HepG2 (cell line): ENCODE measurements at regions not wholly inside any gene's neighbourhood (a gene's known extent, or its start where the extent isn't known, plus 50 kb on each side); places are given as distances from the start of the nearest gene placed in this dataset.

Experiments used
- ATAC-seq: fragments of 200-7000 bp; cut with Tn5 transposase; 3 replicates; pipeline ENCODE4 v1.9.1; 2020; ENCODE audit warnings: mild to moderate bottlenecking, moderate library complexity
- BruUV-seq: library from RNA; stranded (reverse); fragments of 400-500 nt; replicated peaks from 2 replicates; lab custom pipeline; 2021; lab: Mats Ljungman, UMichigan
- CTCF ChIA-PET: fragments of 300-600 bp; formaldehyde crosslinking; extraction: SDS; loops from one replicate; lab custom pipeline; 2021; ENCODE audit warnings: low total read pairs, inconsistent platforms, low intra/inter-chr PET ratio; lab: Yijun Ruan, JAX
- POLR2A ChIA-PET: fragments of 350-600 bp; sonication (Branson Sonifier 250); formaldehyde crosslinking; loops from one replicate; lab custom pipeline; 2020; ENCODE audit warnings: antibody characterized with exemption, inconsistent platforms; lab: Yijun Ruan, JAX
- DNase-seq: peaks from one replicate; pipeline ENCODE4 v3.0.0-alpha.2; 2015; ENCODE audit warnings: low spot score
- FAIRE-seq: peaks from 3 replicates; lab custom pipeline; 2011; peaks lifted over from hg19 to GRCh38; lab: Jason Lieb, UNC
- H2AFZ ChIP-seq: one replicate; pipeline ENCODE4 v1.6.1; 2011; ENCODE audit warnings: low read length, inconsistent platforms
- H3K27ac ChIP-seq: fragments of 300-600 bp; 3 replicates; pipeline ENCODE4 v1.8.0; 2011; ENCODE audit warnings: mixed run types, mild to moderate bottlenecking, mixed read lengths, low read length, inconsistent platforms; ENCODE audit not compliant: insufficient read depth; ENCODE audit errors: extremely low read length
- H3K27me3 ChIP-seq, 2 experiments: fragments of 200-600 bp in 1 of 2; 2 replicates in 1 of 2; 3 replicates in 1 of 2; pipeline versions ENCODE4 v1.6.0 to v1.8.0; 2011; ENCODE audit warnings: low read length in 2 of 2, mild to moderate bottlenecking in 2 of 2, moderate library complexity in 2 of 2, inconsistent platforms in 1 of 2; ENCODE audit not compliant: insufficient read depth in 2 of 2, control insufficient read depth in 1 of 2
- H3K36me3 ChIP-seq, 2 experiments: fragments of 200-600 bp in 1 of 2; replicated peaks in 1 of 2; 2 replicates in 1 of 2; 3 replicates in 1 of 2; pipeline versions ENCODE4 v1.5.1 to v1.8.0; 2011; ENCODE audit warnings: low read length in 2 of 2, inconsistent platforms in 1 of 2; ENCODE audit not compliant: insufficient read depth in 2 of 2, control insufficient read depth in 1 of 2
- H3K4me1 ChIP-seq: 2 replicates; pipeline ENCODE4 v1.5.1; 2012; ENCODE audit warnings: low read length, inconsistent platforms; ENCODE audit not compliant: insufficient read depth
- H3K4me2 ChIP-seq: 2 replicates; pipeline ENCODE4 v1.6.0; 2011; ENCODE audit warnings: low read depth, low read length, inconsistent platforms
- H3K4me3 ChIP-seq, 3 experiments: fragments of 200-600 bp in 1 of 3; sonication (generic), shearing (Covaris generic) in 1 of 3; replicated peaks in 1 of 3; 2 replicates each; pipeline ENCODE4 v1.5.1; 2011 to 2016; ENCODE audit warnings: low read length in 3 of 3, inconsistent platforms in 2 of 3, low read depth in 2 of 3, mild to moderate bottlenecking in 2 of 3, control low read depth in 1 of 3, mixed read lengths in 1 of 3; ENCODE audit not compliant: insufficient read depth in 1 of 3
- H3K79me2 ChIP-seq: one replicate; pipeline ENCODE4 v1.6.1; 2011; ENCODE audit warnings: low read length, inconsistent platforms; ENCODE audit not compliant: insufficient read depth
- H3K9ac ChIP-seq: 2 replicates; pipeline ENCODE4 v1.6.0; 2011; ENCODE audit warnings: mild to moderate bottlenecking, low read depth, low read length, inconsistent platforms; ENCODE audit not compliant: insufficient read depth
- H3K9me3 ChIP-seq: 2 replicates; pipeline ENCODE4 v1.5.1; 2012; ENCODE audit warnings: mild to moderate bottlenecking, low read length
- H4K20me1 ChIP-seq: 2 replicates; pipeline ENCODE4 v1.6.0; 2011; ENCODE audit warnings: inconsistent platforms, mild to moderate bottlenecking, low read length, moderate library complexity; ENCODE audit not compliant: insufficient read depth
- BRF2 ChIP-seq: sonication (generic); formaldehyde crosslinking; IDR thresholded peaks from 2 replicates; pipeline ENCODE4 v1.8.1; 2022; ENCODE audit warnings: mild to moderate bottlenecking, missing genetic modification reagents
- LCORL ChIP-seq, 2 experiments: fragments of 450-650 bp in 1 of 2; sonication (generic) in 1 of 2; formaldehyde crosslinking in 1 of 2; IDR thresholded peaks; 2 replicates each; pipeline versions ENCODE4 v1.5.0 to v1.6.1; 2017 to 2020; ENCODE audit warnings: antibody characterized with exemption in 1 of 2, missing genetic modification reagents in 1 of 2
- ZNF552 ChIP-seq: sonication (generic); formaldehyde crosslinking; IDR thresholded peaks from 2 replicates; pipeline ENCODE4 v1.9.0; 2022; ENCODE audit warnings: missing genetic modification reagents, mild to moderate bottlenecking, borderline replicate concordance
- ZNF570 ChIP-seq: sonication (generic); formaldehyde crosslinking; IDR thresholded peaks from 2 replicates; pipeline ENCODE4 v1.4.0; 2020; ENCODE audit warnings: mild to moderate bottlenecking, missing genetic modification reagents, borderline replicate concordance
- WGBS: methylation state at CpG from one replicate; pipeline ENCODE4 v1.1.6; 2017; ENCODE audit warnings: low lambda C conversion rate; 5-methylcytosine and 5-hydroxymethylcytosine counted together
- in situ Hi-C: cut with HindIII; loops from 2 replicates; pipeline ENCODE4 v1.10.0; 2017; ENCODE audit warnings: low pct_unique_long_range_greater_than_20kb; ENCODE audit not compliant: extremely low pct_ligation_motif_present
- intact Hi-C: fragments of 100-400 bp; cut with micrococcal nuclease; formaldehyde crosslinking; loops from one replicate; pipeline ENCODE4 v1.10.0; 2022; ENCODE audit not compliant: unreplicated experiment
- TF ChIP-seq, protein P1 (sequence below): sonication (generic); formaldehyde crosslinking; IDR thresholded peaks from 2 replicates; pipeline ENCODE4 v1.4.0; 2020; ENCODE audit warnings: missing genetic modification reagents
- TF ChIP-seq, protein P2 (sequence below): sonication (generic); formaldehyde crosslinking; IDR thresholded peaks from 2 replicates; pipeline ENCODE4 v1.4.0; 2020; ENCODE audit warnings: missing genetic modification reagents, mild to moderate bottlenecking, borderline replicate concordance
- TF ChIP-seq, protein P3 (sequence below): sonication (generic); formaldehyde crosslinking; IDR thresholded peaks from 2 replicates; pipeline ENCODE4 v1.5.0; 2020; ENCODE audit warnings: mild to moderate bottlenecking, missing genetic modification reagents, borderline replicate concordance

- TF ChIP-seq ZNF570: no peak
- TF ChIP-seq, protein P1, sequence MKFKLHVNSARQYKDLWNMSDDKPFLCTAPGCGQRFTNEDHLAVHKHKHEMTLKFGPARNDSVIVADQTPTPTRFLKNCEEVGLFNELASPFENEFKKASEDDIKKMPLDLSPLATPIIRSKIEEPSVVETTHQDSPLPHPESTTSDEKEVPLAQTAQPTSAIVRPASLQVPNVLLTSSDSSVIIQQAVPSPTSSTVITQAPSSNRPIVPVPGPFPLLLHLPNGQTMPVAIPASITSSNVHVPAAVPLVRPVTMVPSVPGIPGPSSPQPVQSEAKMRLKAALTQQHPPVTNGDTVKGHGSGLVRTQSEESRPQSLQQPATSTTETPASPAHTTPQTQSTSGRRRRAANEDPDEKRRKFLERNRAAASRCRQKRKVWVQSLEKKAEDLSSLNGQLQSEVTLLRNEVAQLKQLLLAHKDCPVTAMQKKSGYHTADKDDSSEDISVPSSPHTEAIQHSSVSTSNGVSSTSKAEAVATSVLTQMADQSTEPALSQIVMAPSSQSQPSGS (CRISPR knock-in tag): no peak
Measured at GRCh38 chr5:53407373-53407772, 73.1 kb upstream of the FST start (continued).

DNA sequence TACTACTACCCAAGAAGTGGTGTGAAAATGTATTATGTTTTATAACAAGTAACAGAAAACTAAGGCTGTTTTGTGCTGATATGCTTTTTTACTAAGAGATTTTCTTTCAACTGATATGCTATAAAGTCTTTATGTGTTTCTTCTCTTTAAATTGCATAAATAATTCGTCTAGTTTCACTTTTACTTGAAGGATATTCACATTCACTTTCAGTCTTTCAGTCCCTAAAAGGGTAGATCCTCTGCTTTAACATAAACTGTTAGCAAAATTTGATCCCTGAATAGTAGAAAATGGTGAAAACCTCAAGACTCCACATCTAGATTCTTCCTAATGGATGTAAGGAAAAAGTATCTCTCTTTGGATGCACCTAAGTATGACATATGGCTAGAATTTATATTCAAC, 69.0 kb upstream of the FST start:
- Histone ChIP-seq H2AFZ (no peak overlapping the region), H3K79me2 (no peaks in the 10 kb centered on the region), H3K9ac (no peak overlapping the region), H3K4me1 (no peaks in the 10 kb centered on the region), H3K27ac (no peak overlapping the region), H4K20me1 (no peaks in the 10 kb centered on the region), H3K27me3 (no peaks in the 10 kb centered on the region), H3K9me3 (no peaks in the 10 kb centered on the region), H3K4me2 (no peak overlapping the region), H3K4me3 (no peak overlapping the region), H3K36me3 (no peaks in the 10 kb centered on the region)
- in situ Hi-C loops (no loop called here), intact Hi-C loops (no loop called here)
- ATAC-seq: no peak
- DNase-seq: no peak
- 0% methylated on average over 1 of the region's 1 CpG for WGBS
- ChIA-PET POLR2A (no interaction called here), CTCF (no interaction called here)
- no TSS peak for BruUV-seq
- FAIRE-seq: no peak
- no peak for TF ChIP-seq LCORL (IDR thresholded peaks at IDR 0.05)
- no peak for TF ChIP-seq LCORL (CRISPR knock-in tag; IDR thresholded peaks at IDR 0.05)
- no peak for TF ChIP-seq ZNF552 (CRISPR knock-in tag)
- no peak for TF ChIP-seq BRF2 (CRISPR knock-in tag)
- TF ChIP-seq, protein P2, sequence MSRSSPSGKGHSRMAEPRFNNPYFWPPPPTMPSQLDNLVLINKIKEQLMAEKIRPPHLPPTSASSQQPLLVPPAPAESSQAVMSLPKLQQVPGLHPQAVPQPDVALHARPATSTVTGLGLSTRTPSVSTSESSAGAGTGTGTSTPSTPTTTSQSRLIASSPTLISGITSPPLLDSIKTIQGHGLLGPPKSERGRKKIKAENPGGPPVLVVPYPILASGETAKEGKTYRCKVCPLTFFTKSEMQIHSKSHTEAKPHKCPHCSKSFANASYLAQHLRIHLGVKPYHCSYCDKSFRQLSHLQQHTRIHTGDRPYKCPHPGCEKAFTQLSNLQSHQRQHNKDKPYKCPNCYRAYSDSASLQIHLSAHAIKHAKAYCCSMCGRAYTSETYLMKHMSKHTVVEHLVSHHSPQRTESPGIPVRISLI (CRISPR knock-in tag): no peak
- TF ChIP-seq, protein P3, sequence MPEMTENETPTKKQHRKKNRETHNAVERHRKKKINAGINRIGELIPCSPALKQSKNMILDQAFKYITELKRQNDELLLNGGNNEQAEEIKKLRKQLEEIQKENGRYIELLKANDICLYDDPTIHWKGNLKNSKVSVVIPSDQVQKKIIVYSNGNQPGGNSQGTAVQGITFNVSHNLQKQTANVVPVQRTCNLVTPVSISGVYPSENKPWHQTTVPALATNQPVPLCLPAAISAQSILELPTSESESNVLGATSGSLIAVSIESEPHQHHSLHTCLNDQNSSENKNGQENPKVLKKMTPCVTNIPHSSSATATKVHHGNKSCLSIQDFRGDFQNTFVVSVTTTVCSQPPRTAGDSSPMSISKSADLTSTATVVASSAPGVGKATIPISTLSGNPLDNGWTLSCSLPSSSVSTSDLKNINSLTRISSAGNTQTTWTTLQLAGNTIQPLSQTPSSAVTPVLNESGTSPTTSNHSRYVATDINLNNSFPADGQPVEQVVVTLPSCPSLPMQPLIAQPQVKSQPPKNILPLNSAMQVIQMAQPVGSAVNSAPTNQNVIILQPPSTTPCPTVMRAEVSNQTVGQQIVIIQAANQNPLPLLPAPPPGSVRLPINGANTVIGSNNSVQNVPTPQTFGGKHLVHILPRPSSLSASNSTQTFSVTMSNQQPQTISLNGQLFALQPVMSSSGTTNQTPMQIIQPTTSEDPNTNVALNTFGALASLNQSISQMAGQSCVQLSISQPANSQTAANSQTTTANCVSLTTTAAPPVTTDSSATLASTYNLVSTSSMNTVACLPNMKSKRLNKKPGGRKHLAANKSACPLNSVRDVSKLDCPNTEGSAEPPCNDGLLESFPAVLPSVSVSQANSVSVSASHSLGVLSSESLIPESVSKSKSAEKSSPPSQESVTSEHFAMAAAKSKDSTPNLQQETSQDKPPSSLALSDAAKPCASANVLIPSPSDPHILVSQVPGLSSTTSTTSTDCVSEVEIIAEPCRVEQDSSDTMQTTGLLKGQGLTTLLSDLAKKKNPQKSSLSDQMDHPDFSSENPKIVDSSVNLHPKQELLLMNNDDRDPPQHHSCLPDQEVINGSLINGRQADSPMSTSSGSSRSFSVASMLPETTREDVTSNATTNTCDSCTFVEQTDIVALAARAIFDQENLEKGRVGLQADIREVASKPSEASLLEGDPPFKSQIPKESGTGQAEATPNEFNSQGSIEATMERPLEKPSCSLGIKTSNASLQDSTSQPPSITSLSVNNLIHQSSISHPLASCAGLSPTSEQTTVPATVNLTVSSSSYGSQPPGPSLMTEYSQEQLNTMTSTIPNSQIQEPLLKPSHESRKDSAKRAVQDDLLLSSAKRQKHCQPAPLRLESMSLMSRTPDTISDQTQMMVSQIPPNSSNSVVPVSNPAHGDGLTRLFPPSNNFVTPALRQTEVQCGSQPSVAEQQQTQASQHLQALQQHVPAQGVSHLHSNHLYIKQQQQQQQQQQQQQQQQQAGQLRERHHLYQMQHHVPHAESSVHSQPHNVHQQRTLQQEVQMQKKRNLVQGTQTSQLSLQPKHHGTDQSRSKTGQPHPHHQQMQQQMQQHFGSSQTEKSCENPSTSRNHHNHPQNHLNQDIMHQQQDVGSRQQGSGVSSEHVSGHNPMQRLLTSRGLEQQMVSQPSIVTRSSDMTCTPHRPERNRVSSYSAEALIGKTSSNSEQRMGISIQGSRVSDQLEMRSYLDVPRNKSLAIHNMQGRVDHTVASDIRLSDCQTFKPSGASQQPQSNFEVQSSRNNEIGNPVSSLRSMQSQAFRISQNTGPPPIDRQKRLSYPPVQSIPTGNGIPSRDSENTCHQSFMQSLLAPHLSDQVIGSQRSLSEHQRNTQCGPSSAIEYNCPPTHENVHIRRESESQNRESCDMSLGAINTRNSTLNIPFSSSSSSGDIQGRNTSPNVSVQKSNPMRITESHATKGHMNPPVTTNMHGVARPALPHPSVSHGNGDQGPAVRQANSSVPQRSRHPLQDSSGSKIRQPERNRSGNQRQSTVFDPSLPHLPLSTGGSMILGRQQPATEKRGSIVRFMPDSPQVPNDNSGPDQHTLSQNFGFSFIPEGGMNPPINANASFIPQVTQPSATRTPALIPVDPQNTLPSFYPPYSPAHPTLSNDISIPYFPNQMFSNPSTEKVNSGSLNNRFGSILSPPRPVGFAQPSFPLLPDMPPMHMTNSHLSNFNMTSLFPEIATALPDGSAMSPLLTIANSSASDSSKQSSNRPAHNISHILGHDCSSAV: no peak
